ENCODE measurements at regions not wholly inside any gene's neighbourhood (a gene's known extent, or its start where the extent isn't known, plus 50 kb on each side); places are given as distances from the start of the nearest gene placed in this dataset.

DNA sequence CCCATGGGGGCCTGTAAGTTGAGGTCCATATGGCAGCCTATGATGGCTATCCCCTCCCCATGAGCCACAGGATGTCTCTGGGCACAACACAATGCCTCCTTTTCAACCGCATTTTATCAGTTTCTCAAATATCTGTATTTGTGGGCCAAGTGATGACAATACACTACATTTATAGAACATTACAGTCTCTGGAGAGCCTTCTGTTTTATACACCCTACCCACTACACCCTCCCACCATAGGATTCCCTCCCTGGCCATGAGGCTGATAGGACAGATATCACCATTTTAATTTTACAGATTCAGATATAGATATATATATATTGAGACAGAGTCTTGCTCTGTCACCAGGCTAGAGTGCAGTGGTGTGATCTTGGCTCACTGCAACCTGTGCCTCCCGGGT, 236.8 kb downstream of the ENC1 start:
- 80% methylated on average over 1 to 2 of the region's 2 CpGs for WGBS, 2 experiments (ENCODE audit: insufficient coverage in 2 of 2)
- Histone ChIP-seq H3K36me3 (ENCODE audit: control insufficient read depth, insufficient read depth, low read length) (no peaks in the 10 kb centered on the region), H3K4me3 (ENCODE audit: extremely low read depth, insufficient read depth, low read length, poor library complexity, severe bottlenecking) (no peak overlapping the region), H3K9me3 (ENCODE audit: control insufficient read depth, low read length) (peaks cover 6% of the 10 kb centered on the region), H3K4me1 (ENCODE audit: control insufficient read depth, insufficient read depth, low read length, poor library complexity, severe bottlenecking) (peaks cover 42% of the 10 kb centered on the region), H3K27ac (ENCODE audit: low read depth, low read length, severe bottlenecking) (no peak overlapping the region)

DNA sequence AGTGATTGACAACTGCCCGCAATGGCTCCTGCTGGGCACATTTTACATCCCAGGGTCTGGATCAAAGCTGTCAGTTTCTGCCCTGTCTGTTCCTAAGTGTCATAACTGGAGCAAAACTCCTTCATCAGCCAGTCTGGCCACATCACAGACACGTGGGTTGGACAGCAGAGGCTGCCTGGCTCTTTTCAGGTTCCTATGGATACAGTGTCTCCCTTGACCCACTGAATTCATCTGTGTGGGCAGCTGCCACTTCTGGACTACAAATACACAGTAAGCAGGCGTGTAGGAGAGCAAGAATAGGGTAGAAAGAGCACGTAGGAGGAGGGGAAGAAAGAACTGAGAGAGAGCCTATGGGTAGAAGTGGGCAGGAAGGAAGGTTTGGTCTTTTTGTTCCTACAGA, 238.0 kb downstream of the ENC1 start:
- Histone ChIP-seq H3K9me3 (ENCODE audit: control insufficient read depth, low read length) (peaks cover 6% of the 10 kb centered on the region), H3K36me3 (ENCODE audit: control insufficient read depth, insufficient read depth, low read length) (no peaks in the 10 kb centered on the region), H3K4me1 (ENCODE audit: control insufficient read depth, insufficient read depth, low read length, poor library complexity, severe bottlenecking) (peaks cover 38% of the 10 kb centered on the region), H3K4me3 (ENCODE audit: extremely low read depth, insufficient read depth, low read length, poor library complexity, severe bottlenecking) (no peak overlapping the region), H3K27ac (ENCODE audit: low read depth, low read length, severe bottlenecking) (no peak overlapping the region)
- 71 to 87% methylated on average over 4 of the region's 4 CpGs for WGBS, 2 experiments (ENCODE audit: insufficient coverage in 2 of 2)

DNA sequence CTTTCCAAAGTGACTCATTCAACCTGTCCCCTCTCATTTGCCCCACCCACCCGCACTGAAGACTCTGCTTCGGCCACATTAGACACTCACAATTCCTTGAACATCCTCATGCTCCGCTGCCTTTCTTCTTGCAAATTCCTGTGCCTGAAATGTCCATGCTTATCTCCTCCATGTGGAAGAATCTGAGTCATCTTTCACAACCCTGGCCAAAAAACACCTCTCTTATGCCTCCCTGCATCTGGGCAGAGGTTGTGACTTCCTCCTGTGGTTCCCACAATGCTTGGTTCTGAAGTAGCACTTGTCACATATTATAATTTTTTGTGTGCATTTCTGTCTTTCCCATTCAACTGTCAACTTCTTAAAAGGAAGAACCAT, 238.6 kb downstream of the ENC1 start:
- Histone ChIP-seq H3K9me3 (ENCODE audit: control insufficient read depth, low read length) (peaks cover 6% of the 10 kb centered on the region), H3K4me1 (ENCODE audit: control insufficient read depth, insufficient read depth, low read length, poor library complexity, severe bottlenecking) (peaks cover 38% of the 10 kb centered on the region), H3K27ac (ENCODE audit: low read depth, low read length, severe bottlenecking) (peak overlapping the region; percentile 55), H3K36me3 (ENCODE audit: control insufficient read depth, insufficient read depth, low read length) (no peaks in the 10 kb centered on the region), H3K4me3 (ENCODE audit: extremely low read depth, insufficient read depth, low read length, poor library complexity, severe bottlenecking) (no peak overlapping the region)
- 77 to 93% methylated on average over 3 of the region's 3 CpGs for WGBS, 2 experiments (ENCODE audit: insufficient coverage in 2 of 2)

GRCh38 chr5:74401281-74401945, 239.1 kb downstream of the ENC1 start:
- Histone ChIP-seq H3K4me1 (ENCODE audit: control insufficient read depth, insufficient read depth, low read length, poor library complexity, severe bottlenecking) (peaks cover 38% of the 10 kb centered on the region), H3K27ac (ENCODE audit: low read depth, low read length, severe bottlenecking) (peak overlapping the region; percentile 55), H3K36me3 (ENCODE audit: control insufficient read depth, insufficient read depth, low read length) (no peaks in the 10 kb centered on the region), H3K9me3 (ENCODE audit: control insufficient read depth, low read length) (peaks cover 6% of the 10 kb centered on the region), H3K4me3 (ENCODE audit: extremely low read depth, insufficient read depth, low read length, poor library complexity, severe bottlenecking) (no peak overlapping the region)
- 86 to 100% methylated on average over 2 of the region's 2 CpGs for WGBS, 2 experiments (ENCODE audit: insufficient coverage in 2 of 2)

GRCh38 chr5:74400067-74400466, 240.5 kb downstream of the ENC1 start:
- no peak overlapping the region for H3K4me3 ChIP-seq (ENCODE audit: extremely low read depth, insufficient read depth, low read length, poor library complexity, severe bottlenecking)
- peaks cover 6% of the 10 kb centered on the region for H3K9me3 ChIP-seq (ENCODE audit: control insufficient read depth, low read length)
- no peak overlapping the region for H3K27ac ChIP-seq (ENCODE audit: low read depth, low read length, severe bottlenecking)
- no peaks in the 10 kb centered on the region for H3K36me3 ChIP-seq (ENCODE audit: control insufficient read depth, insufficient read depth, low read length)
- 97 to 100% methylated on average over 2 of the region's 2 CpGs for WGBS, 2 experiments (ENCODE audit: insufficient coverage in 2 of 2)
- peaks cover 38% of the 10 kb centered on the region for H3K4me1 ChIP-seq (ENCODE audit: control insufficient read depth, insufficient read depth, low read length, poor library complexity, severe bottlenecking)

DNA sequence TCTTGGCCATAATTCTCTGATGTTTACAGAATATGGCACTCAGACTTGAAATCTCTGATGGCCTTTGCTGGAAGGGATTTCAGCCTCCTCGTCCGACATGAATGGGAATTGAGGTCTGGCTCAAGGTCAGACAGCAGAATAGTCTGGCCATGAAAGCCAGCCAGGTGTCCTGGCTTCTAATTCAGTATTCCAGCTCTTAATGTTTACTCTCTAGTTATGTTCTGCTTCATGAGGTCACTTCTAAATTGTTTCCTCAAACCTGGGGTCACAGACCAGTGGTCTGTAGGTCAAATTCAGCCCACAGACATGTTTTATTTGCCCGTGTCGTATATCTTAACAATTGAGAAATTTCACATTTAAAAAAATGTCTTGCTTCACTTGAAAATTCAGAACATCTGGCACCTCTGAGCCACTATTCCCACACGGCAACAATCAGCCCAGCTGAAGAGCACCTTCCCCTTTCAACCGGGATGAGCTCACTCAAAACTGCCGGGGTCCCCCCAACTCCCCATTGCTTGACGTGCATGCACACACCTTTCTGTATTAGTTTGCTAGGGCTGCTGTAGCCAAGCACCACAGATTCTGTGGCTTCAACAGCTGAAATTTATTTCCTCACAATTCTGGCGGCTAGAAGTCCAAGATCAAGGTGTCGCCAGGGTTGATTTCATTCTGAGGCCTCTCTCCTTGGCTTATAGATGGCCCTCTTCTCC, 243.5 kb downstream of the ENC1 start:
- peaks cover 38% of the 10 kb centered on the region for H3K4me1 ChIP-seq (ENCODE audit: control insufficient read depth, insufficient read depth, low read length, poor library complexity, severe bottlenecking)
- no peaks in the 10 kb centered on the region for H3K36me3 ChIP-seq (ENCODE audit: control insufficient read depth, insufficient read depth, low read length)
- H3K4me3 ChIP-seq (ENCODE audit: extremely low read depth, insufficient read depth, low read length, poor library complexity, severe bottlenecking), result no peak overlapping the region
- no peak overlapping the region for H3K27ac ChIP-seq (ENCODE audit: low read depth, low read length, severe bottlenecking)
- 96 to 97% methylated on average over 10 of the region's 10 CpGs for WGBS, 2 experiments (ENCODE audit: insufficient coverage in 2 of 2)
- H3K9me3 ChIP-seq (ENCODE audit: control insufficient read depth, low read length), result peaks cover 6% of the 10 kb centered on the region

DNA sequence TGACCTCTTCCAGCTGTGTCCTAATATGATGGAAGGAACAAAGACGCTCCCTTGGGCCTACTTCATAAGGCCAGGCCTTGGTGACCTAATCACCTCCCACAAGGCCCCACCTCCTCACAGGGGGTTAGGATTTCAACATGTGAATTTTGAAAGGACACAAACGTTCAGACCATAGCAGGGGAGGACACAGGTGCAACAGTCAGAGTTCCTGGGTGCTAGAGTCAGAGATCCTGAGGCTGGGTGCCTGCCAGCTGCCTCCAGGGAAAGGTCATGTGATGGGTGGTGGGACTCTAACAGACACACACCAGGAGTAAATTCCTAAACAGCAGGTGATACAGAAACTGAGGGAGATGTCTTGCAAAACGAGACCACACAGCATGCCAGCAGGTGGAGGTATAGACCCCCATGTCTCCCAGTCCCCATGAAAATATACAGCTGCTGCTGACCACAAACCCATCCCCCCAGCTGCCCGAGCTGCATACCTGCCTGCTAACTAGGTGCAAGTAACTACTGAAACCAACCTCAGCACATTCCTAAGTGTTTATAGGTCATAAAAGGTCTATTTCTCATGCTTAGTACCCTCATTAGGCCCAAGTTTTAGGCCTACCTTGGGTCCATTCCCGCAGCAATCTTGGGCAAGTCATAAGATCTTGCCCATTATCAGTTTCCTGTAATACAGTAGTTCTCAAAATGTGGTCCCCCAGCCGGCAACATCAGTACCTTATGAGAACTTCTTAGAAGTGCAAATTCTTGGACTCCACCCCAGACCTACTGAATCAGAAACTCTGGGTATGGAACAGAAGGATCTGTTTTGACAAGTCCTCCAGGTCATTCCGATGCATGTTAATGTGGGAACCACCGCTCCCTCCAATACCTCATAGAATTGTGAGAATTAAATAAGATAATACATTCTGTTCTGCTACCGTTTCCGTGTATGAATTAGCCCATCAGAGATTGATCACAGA, 245.3 kb downstream of the ENC1 start:
- H3K9me3 ChIP-seq (ENCODE audit: control insufficient read depth, low read length), result peaks cover 6% of the 10 kb centered on the region
- H3K4me1 ChIP-seq (ENCODE audit: control insufficient read depth, insufficient read depth, low read length, poor library complexity, severe bottlenecking), result peaks cover 21% of the 10 kb centered on the region
- H3K4me3 ChIP-seq (ENCODE audit: extremely low read depth, insufficient read depth, low read length, poor library complexity, severe bottlenecking), result no peak overlapping the region
- WGBS, 2 experiments (ENCODE audit: insufficient coverage in 2 of 2), result 67 to 70% methylated on average over 2 to 4 of the region's 10 CpGs
- H3K36me3 ChIP-seq (ENCODE audit: control insufficient read depth, insufficient read depth, low read length), result no peaks in the 10 kb centered on the region
- no peak overlapping the region for H3K27ac ChIP-seq (ENCODE audit: low read depth, low read length, severe bottlenecking)

- H3K4me1 ChIP-seq (ENCODE audit: control insufficient read depth, insufficient read depth, low read length, poor library complexity, severe bottlenecking), result peaks cover 20% of the 10 kb centered on the region
- no peak overlapping the region for H3K27ac ChIP-seq (ENCODE audit: low read depth, low read length, severe bottlenecking)
- 96 to 100% methylated on average over 1 to 3 of the region's 3 CpGs for WGBS, 2 experiments (ENCODE audit: insufficient coverage in 2 of 2)
- H3K36me3 ChIP-seq (ENCODE audit: control insufficient read depth, insufficient read depth, low read length), result no peaks in the 10 kb centered on the region
- H3K9me3 ChIP-seq (ENCODE audit: control insufficient read depth, low read length), result peaks cover 5% of the 10 kb centered on the region
- H3K4me3 ChIP-seq (ENCODE audit: extremely low read depth, insufficient read depth, low read length, poor library complexity, severe bottlenecking), result no peak overlapping the region
These were observed 246.0 kb downstream of the ENC1 start for GRCh38 chr5:74394528-74394915.

DNA sequence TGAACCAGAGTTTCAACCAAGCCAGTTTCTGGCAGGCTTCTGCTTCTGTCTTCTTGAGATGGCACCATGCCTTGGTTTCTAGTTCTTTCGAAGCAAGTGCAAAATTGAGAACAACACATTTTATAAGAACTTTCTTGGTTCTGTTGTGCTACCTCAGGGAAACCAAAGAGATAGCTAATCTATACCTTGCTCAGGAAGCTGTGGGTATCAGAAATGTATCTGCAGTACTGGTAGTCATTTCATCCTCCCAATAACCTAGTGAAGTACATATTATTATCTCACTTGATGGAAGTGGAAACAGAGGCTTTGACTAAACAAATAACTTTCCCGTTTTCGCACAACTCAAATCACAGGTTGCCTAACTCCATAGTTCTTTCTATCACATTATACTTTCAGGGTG, 246.6 kb downstream of the ENC1 start:
- 100% methylated on average over 1 of the region's 3 CpGs; no CpG with 5 or more reads in 1 of the 2 experiments for WGBS, 2 experiments (ENCODE audit: insufficient coverage in 2 of 2)

GRCh38 chr5:74392711-74393351, 247.7 kb downstream of the ENC1 start:
- WGBS, 2 experiments (ENCODE audit: insufficient coverage in 2 of 2), result 68 to 95% methylated on average over 3 of the region's 3 CpGs
- Histone ChIP-seq H3K27ac (ENCODE audit: low read depth, low read length, severe bottlenecking) (peak overlapping the region; percentile 64), H3K36me3 (ENCODE audit: control insufficient read depth, insufficient read depth, low read length) (no peaks in the 10 kb centered on the region), H3K4me1 (ENCODE audit: control insufficient read depth, insufficient read depth, low read length, poor library complexity, severe bottlenecking) (peaks cover 20% of the 10 kb centered on the region), H3K4me3 (ENCODE audit: extremely low read depth, insufficient read depth, low read length, poor library complexity, severe bottlenecking) (no peak overlapping the region), H3K9me3 (ENCODE audit: control insufficient read depth, low read length) (peaks cover 1% of the 10 kb centered on the region)

More for the DNA sequence above, 246.6 kb downstream of the ENC1 start:
- Histone ChIP-seq H3K4me1 (ENCODE audit: control insufficient read depth, insufficient read depth, low read length, poor library complexity, severe bottlenecking) (peaks cover 20% of the 10 kb centered on the region), H3K36me3 (ENCODE audit: control insufficient read depth, insufficient read depth, low read length) (no peaks in the 10 kb centered on the region), H3K4me3 (ENCODE audit: extremely low read depth, insufficient read depth, low read length, poor library complexity, severe bottlenecking) (no peak overlapping the region), H3K9me3 (ENCODE audit: control insufficient read depth, low read length) (no peaks in the 10 kb centered on the region), H3K27ac (ENCODE audit: low read depth, low read length, severe bottlenecking) (no peak overlapping the region)

All from mesodermal cell (in vitro differentiated cells).